Choroid plexus epithelial cell (primary cell): ENCODE measurements at regions not wholly inside any gene's neighbourhood (a gene's known extent, or its start where the extent isn't known, plus 50 kb on each side); places are given as distances from the start of the nearest gene placed in this dataset.
"Not testable (repeated sequence)": the region's sequence is repeated elsewhere in the genome, so short reads cannot be mapped to it uniquely, and the experiment has no call there.

Experiments used
- DNase-seq: peaks from one replicate; pipeline ENCODE4 v3.0.0-alpha.2; 2010; ENCODE audit warnings: low read depth
- H3K4me3 ChIP-seq: 2 replicates; pipeline ENCODE4 v1.5.1; 2011; ENCODE audit warnings: low read depth, mild to moderate bottlenecking, control low read depth, low read length, moderate library complexity
- CTCF ChIP-seq: conservative IDR thresholded peaks from 2 replicates; pipeline ENCODE4 v1.5.1; 2011; ENCODE audit warnings: low read depth, mild to moderate bottlenecking, control low read depth, inconsistent platforms, low read length, moderate library complexity

GRCh38 chr6:103820148-103820547, 1039.6 kb downstream of the HACE1 start:
- no peak for TF ChIP-seq CTCF
- no peak for DNase-seq
- H3K4me3 ChIP-seq = no peak overlapping the region

- H3K4me3 ChIP-seq = no peak overlapping the region
- DNase-seq = no peak
- TF ChIP-seq CTCF = no peak
Measured at GRCh38 chr6:103819509-103819908, 1040.2 kb downstream of the HACE1 start.

GRCh38 chr6:103812970-103813369, 1046.7 kb downstream of the HACE1 start:
- DNase-seq = no peak
- no peak for TF ChIP-seq CTCF
- no peak overlapping the region for H3K4me3 ChIP-seq

- DNase-seq, H3K4me3 ChIP-seq: not testable (repeated sequence)
Measured at GRCh38 chr6:103801901-103802479, 1057.7 kb downstream of the HACE1 start.

GRCh38 chr6:103799971-103800670, 1059.6 kb downstream of the HACE1 start:
- no peak overlapping the region for H3K4me3 ChIP-seq
- TF ChIP-seq CTCF = no peak
- no peak for DNase-seq

- no peak overlapping the region for H3K4me3 ChIP-seq
- no peak for DNase-seq
- TF ChIP-seq CTCF = no peak
Measured at GRCh38 chr6:103798166-103798565, 1061.6 kb downstream of the HACE1 start.

GRCh38 chr6:103797738-103798137, 1062.0 kb downstream of the HACE1 start:
- H3K4me3 ChIP-seq = no peak overlapping the region
- peak; percentile 10 for DNase-seq
- peak; percentile 52 for TF ChIP-seq CTCF
